GM19238 (cell line): ENCODE measurements at regions not wholly inside any gene's neighbourhood (a gene's known extent, or its start where the extent isn't known, plus 50 kb on each side); places are given as distances from the start of the nearest gene placed in this dataset.
A peak's percentile ranks its signal among the peaks of the same experiment; 100 is the strongest.

Source experiments
- DNase-seq: peaks from one replicate; pipeline ENCODE4 v3.0.0; 2011; ENCODE audit warnings: low spot score; ENCODE audit not compliant: insufficient read length

- DNase-seq = no peak
Measured at GRCh38 chr12:124504273-124505000, 63.0 kb downstream of the NCOR2 start.

GRCh38 chr12:124503305-124503704, 64.1 kb downstream of the NCOR2 start:
- no peak for DNase-seq

GRCh38 chr12:124502379-124502778, 65.0 kb downstream of the NCOR2 start:
- DNase-seq = no peak

- no peak for DNase-seq
Measured at GRCh38 chr12:124501827-124502226, 65.6 kb downstream of the NCOR2 start.

GRCh38 chr12:124501112-124501561, 66.3 kb downstream of the NCOR2 start:
- DNase-seq = no peak

- no peak for DNase-seq
Measured at GRCh38 chr12:124499898-124500244, 67.5 kb downstream of the NCOR2 start.

- DNase-seq = no peak
Measured at GRCh38 chr12:124499190-124499753, 68.1 kb downstream of the NCOR2 start.

- no peak for DNase-seq
Measured at GRCh38 chr12:124498275-124499189, 68.9 kb downstream of the NCOR2 start.

- DNase-seq = no peak
Measured at GRCh38 chr12:124497658-124498057, 69.8 kb downstream of the NCOR2 start.

GRCh38 chr12:124497039-124497438, 70.4 kb downstream of the NCOR2 start:
- no peak for DNase-seq

- no peak for DNase-seq
Measured at GRCh38 chr12:124496584-124496983, 70.8 kb downstream of the NCOR2 start.

GRCh38 chr12:124495194-124495983, 72.0 kb downstream of the NCOR2 start:
- DNase-seq = no peak

GRCh38 chr12:124494751-124495129, 72.7 kb downstream of the NCOR2 start:
- DNase-seq = no peak

- peak; percentile 98 for DNase-seq
Measured at GRCh38 chr12:124493809-124494750, 73.3 kb downstream of the NCOR2 start.

- DNase-seq = no peak
Measured at GRCh38 chr12:124492879-124493808, 74.3 kb downstream of the NCOR2 start.

GRCh38 chr12:124491856-124492420, 75.5 kb downstream of the NCOR2 start:
- no peak for DNase-seq

GRCh38 chr12:124491310-124491709, 76.1 kb downstream of the NCOR2 start:
- DNase-seq = no peak

- DNase-seq = no peak
Measured at GRCh38 chr12:124490584-124491305, 76.7 kb downstream of the NCOR2 start.
